DND-41 (cell line): ENCODE measurements at regions not wholly inside any gene's neighbourhood (a gene's known extent, or its start where the extent isn't known, plus 50 kb on each side); places are given as distances from the start of the nearest gene placed in this dataset.
"Not testable (repeated sequence)": the region's sequence is repeated elsewhere in the genome, so short reads cannot be mapped to it uniquely, and the experiment has no call there.

ENCODE experiments used
- CTCF ChIP-seq: IDR thresholded peaks from 2 replicates; pipeline ENCODE4 v1.5.1; 2012; ENCODE audit warnings: borderline replicate concordance, low read length, moderate library complexity, mild to moderate bottlenecking; ENCODE audit not compliant: poor library complexity, severe bottlenecking; ENCODE audit errors: extremely low read depth
- EZH2 ChIP-seq: IDR thresholded peaks from 3 replicates; pipeline ENCODE4 v1.6.1; 2012; ENCODE audit warnings: borderline replicate concordance, low read depth, mild to moderate bottlenecking, moderate library complexity, low read length, inconsistent platforms; ENCODE audit not compliant: severe bottlenecking

GRCh38 chr6:160820661-160821060 lies 118.6 kb downstream of the PLG start:
- TF ChIP-seq CTCF, EZH2: not testable (repeated sequence)
